ENCODE measurements at regions not wholly inside any gene's neighbourhood (a gene's known extent, or its start where the extent isn't known, plus 50 kb on each side); places are given as distances from the start of the nearest gene placed in this dataset.

DNA sequence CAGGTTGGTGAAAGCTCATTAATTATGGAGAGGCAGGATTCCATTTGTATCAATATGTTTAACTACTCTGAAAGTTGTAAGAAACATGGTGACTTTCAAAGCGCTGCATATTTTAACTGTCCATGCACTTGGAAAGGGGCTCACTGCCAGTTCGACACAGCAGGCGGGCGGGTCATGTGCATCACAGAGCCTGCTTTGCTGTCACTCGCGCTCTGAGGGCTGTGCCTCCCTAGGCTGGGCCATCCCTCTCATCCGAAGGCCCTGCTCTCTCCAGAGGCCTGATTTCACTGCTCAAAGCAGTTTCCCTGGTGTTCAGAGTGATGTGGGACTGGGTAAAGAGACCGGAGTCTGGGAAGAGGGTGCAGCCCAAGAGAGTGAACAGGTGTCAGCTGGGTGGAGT, 422.0 kb upstream of the MON1B start:
- TF ChIP-seq POLR2AphosphoS5 (IDR thresholded peaks at IDR 0.05; ENCODE audit: low read depth, low read length) = no peak
- TF ChIP-seq, protein P1, sequence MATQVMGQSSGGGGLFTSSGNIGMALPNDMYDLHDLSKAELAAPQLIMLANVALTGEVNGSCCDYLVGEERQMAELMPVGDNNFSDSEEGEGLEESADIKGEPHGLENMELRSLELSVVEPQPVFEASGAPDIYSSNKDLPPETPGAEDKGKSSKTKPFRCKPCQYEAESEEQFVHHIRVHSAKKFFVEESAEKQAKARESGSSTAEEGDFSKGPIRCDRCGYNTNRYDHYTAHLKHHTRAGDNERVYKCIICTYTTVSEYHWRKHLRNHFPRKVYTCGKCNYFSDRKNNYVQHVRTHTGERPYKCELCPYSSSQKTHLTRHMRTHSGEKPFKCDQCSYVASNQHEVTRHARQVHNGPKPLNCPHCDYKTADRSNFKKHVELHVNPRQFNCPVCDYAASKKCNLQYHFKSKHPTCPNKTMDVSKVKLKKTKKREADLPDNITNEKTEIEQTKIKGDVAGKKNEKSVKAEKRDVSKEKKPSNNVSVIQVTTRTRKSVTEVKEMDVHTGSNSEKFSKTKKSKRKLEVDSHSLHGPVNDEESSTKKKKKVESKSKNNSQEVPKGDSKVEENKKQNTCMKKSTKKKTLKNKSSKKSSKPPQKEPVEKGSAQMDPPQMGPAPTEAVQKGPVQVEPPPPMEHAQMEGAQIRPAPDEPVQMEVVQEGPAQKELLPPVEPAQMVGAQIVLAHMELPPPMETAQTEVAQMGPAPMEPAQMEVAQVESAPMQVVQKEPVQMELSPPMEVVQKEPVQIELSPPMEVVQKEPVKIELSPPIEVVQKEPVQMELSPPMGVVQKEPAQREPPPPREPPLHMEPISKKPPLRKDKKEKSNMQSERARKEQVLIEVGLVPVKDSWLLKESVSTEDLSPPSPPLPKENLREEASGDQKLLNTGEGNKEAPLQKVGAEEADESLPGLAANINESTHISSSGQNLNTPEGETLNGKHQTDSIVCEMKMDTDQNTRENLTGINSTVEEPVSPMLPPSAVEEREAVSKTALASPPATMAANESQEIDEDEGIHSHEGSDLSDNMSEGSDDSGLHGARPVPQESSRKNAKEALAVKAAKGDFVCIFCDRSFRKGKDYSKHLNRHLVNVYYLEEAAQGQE (IDR thresholded peaks at IDR 0.05; ENCODE audit: insufficient read depth in 1 of 2, low read depth in 2 of 2, low read length in 2 of 2) = no peak
- TF ChIP-seq FOXP2 (optimal IDR thresholded peaks at IDR 0.05; ENCODE audit: borderline replicate concordance, extremely low read depth, extremely low read length, insufficient read depth) = no peak
- no peak for TF ChIP-seq TAF1 (IDR thresholded peaks at IDR 0.05; ENCODE audit: borderline replicate concordance, insufficient read depth, low read length)
